ENCODE measurements at regions not wholly inside any gene's neighbourhood (a gene's known extent, or its start where the extent isn't known, plus 50 kb on each side); places are given as distances from the start of the nearest gene placed in this dataset.

GRCh38 chr3:168808596-168808995 lies 712.9 kb upstream of the GOLIM4 start:
- no peak for DNase-seq
- 74% methylated on average over 3 of the region's 3 CpGs for WGBS (ENCODE audit: low lambda C conversion rate)
- no peaks in the 10 kb centered on the region for H4K20me1 ChIP-seq (ENCODE audit: insufficient read depth)
- H3F3A ChIP-seq (replicated peaks; ENCODE audit: insufficient read depth), result no peaks in the 10 kb centered on the region
- no peak overlapping the region for H2AFZ ChIP-seq (ENCODE audit: low read depth)
- no peaks in the 10 kb centered on the region for H3K9me2 ChIP-seq
- H3K27me3 ChIP-seq (ENCODE audit: insufficient read depth), result no peaks in the 10 kb centered on the region
- POLR2A ChIA-PET, result no interaction called here
- TF ChIP-seq NRF1 (IDR thresholded peaks at IDR 0.05; ENCODE audit: low read depth, low read length), result no peak
- no peak for TF ChIP-seq POLR2AphosphoS5 (IDR thresholded peaks at IDR 0.05; ENCODE audit: low read depth, low read length)
- no peaks in the 10 kb centered on the region for H3K9me3 ChIP-seq
- no peaks in the 10 kb centered on the region for H3K4me1 ChIP-seq (ENCODE audit: control insufficient read depth in 1 of 2, insufficient read depth in 2 of 2, low read depth in 1 of 2, low read length in 1 of 2)
- H3K4me2 ChIP-seq, result no peak overlapping the region
- no peak overlapping the region for H3K27ac ChIP-seq (ENCODE audit: low read depth in 2 of 2, low read length in 1 of 2)
- CTCF ChIA-PET, result interaction anchor here (1.1 kb wide), 1 partner anchor 38 kb away, joined by 6 read pairs; no protein-coding TSS in a partner anchor
- no peak overlapping the region for H3K4me3 ChIP-seq (ENCODE audit: low read depth in 2 of 2, low read length in 1 of 2)
- no peaks in the 10 kb centered on the region for H3K36me3 ChIP-seq (replicated peaks in 1 of 2; ENCODE audit: control insufficient read depth in 1 of 2, insufficient read depth in 2 of 2, low read length in 1 of 2)
- H3K9ac ChIP-seq, result no peak overlapping the region
- no peaks in the 10 kb centered on the region; the same call in 1 of the 2 replicates for H3K79me2 ChIP-seq (ENCODE audit: insufficient read depth)

- Histone ChIP-seq H3K79me2 (ENCODE audit: insufficient read depth) (no peaks in the 10 kb centered on the region; the same call in 1 of the 2 replicates), H3K9ac (no peak overlapping the region), H3K4me3 (ENCODE audit: low read depth in 2 of 2, low read length in 1 of 2) (no peak overlapping the region), H3K4me2 (no peak overlapping the region), H2AFZ (ENCODE audit: low read depth) (no peak overlapping the region), H3F3A (replicated peaks; ENCODE audit: insufficient read depth) (no peaks in the 10 kb centered on the region), H3K36me3 (replicated peaks in 1 of 2; ENCODE audit: control insufficient read depth in 1 of 2, insufficient read depth in 2 of 2, low read length in 1 of 2) (no peaks in the 10 kb centered on the region), H3K9me3 (no peaks in the 10 kb centered on the region), H3K27me3 (ENCODE audit: insufficient read depth) (no peaks in the 10 kb centered on the region), H3K4me1 (ENCODE audit: control insufficient read depth in 1 of 2, insufficient read depth in 2 of 2, low read depth in 1 of 2, low read length in 1 of 2) (no peaks in the 10 kb centered on the region), H3K27ac (ENCODE audit: low read depth in 2 of 2, low read length in 1 of 2) (no peak overlapping the region), H4K20me1 (ENCODE audit: insufficient read depth) (no peaks in the 10 kb centered on the region), H3K9me2 (no peaks in the 10 kb centered on the region)
- ChIA-PET CTCF (interaction anchor here (0.9 kb wide), 1 partner anchor 10 kb away, joined by 3 read pairs; no protein-coding TSS in a partner anchor), POLR2A (no interaction called here)
- 45% methylated on average over 4 of the region's 4 CpGs for WGBS (ENCODE audit: low lambda C conversion rate)
- TF ChIP-seq RFX5 (IDR thresholded peaks at IDR 0.05; ENCODE audit: low read length), result no peak
- TF ChIP-seq, protein P1, sequence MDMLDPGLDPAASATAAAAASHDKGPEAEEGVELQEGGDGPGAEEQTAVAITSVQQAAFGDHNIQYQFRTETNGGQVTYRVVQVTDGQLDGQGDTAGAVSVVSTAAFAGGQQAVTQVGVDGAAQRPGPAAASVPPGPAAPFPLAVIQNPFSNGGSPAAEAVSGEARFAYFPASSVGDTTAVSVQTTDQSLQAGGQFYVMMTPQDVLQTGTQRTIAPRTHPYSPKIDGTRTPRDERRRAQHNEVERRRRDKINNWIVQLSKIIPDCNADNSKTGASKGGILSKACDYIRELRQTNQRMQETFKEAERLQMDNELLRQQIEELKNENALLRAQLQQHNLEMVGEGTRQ (IDR thresholded peaks at IDR 0.05; ENCODE audit: borderline replicate concordance, low read depth, low read length), result no peak
- TF ChIP-seq SIN3A (IDR thresholded peaks at IDR 0.05; ENCODE audit: borderline replicate concordance, low read depth, low read length), result no peak
- TF ChIP-seq RAD21 (IDR thresholded peaks at IDR 0.05; ENCODE audit: low read length), result no peak
- TF ChIP-seq MEF2A (IDR thresholded peaks at IDR 0.05; ENCODE audit: borderline replicate concordance, low read depth), result no peak
- no peak for TF ChIP-seq FOSL2 (IDR thresholded peaks at IDR 0.05; ENCODE audit: borderline replicate concordance, low read depth)
- no peak for TF ChIP-seq TCF12 (IDR thresholded peaks at IDR 0.05)
- no peak for TF ChIP-seq NFIC (IDR thresholded peaks at IDR 0.05; ENCODE audit: borderline replicate concordance)
- TF ChIP-seq CTCF (IDR thresholded peaks at IDR 0.05), result no peak
- no peak for TF ChIP-seq CHD2 (IDR thresholded peaks at IDR 0.05; ENCODE audit: low read length, partially characterized antibody)
- no peak for TF ChIP-seq JUND (IDR thresholded peaks at IDR 0.05)
- DNase-seq, result no peak
Observed at GRCh38 chr3:168807448-168807847, 711.7 kb upstream of the GOLIM4 start.

Measured in SK-N-SH (cell line).